ENCODE measurements at regions not wholly inside any gene's neighbourhood (a gene's known extent, or its start where the extent isn't known, plus 50 kb on each side); places are given as distances from the start of the nearest gene placed in this dataset.

DNA sequence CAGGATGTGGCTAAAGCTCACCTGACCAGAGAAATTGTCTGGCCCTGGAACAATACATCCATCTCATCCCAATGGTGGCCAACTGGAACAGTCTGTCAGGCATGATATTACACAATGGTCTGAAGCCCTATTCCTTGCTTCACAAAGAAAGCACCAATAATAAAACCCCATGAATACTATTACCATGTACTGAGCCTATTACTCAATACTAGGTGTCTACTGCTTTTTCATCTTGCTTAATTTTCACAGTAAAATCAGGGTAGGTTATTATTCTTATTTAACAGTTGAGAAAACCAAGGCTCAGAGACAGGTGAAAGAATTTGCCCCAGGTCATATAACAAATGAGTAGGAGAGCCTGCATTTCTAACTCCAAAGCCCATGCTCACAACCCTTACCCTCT, 68.9 kb upstream of the CAPRIN1 start:
- H3K4me2 ChIP-seq: 0 out of 2 replicates have a peak overlapping the region, but pooled peaks have one; percentile 4
- CTCF ChIA-PET: no interaction called here
- no peak overlapping the region for H2AFZ ChIP-seq
- no peaks in the 10 kb centered on the region for H3K79me2 ChIP-seq (ENCODE audit: low read depth)
- no peaks in the 10 kb centered on the region for H3K9me3 ChIP-seq (ENCODE audit: insufficient read depth, low read depth)
- POLR2A ChIA-PET (ENCODE audit: unreplicated experiment): no interaction called here
- peaks cover 18% of the 10 kb centered on the region for H3K4me1 ChIP-seq (replicated peaks; ENCODE audit: insufficient read depth)
- H3F3A ChIP-seq (ENCODE audit: insufficient read depth, low read depth): peaks cover 10% of the 10 kb centered on the region
- no TSS peak for BruUV-seq (replicated peaks)
- peak in 1 of 2 experiments; percentile 50 for DNase-seq
- H4K20me1 ChIP-seq (ENCODE audit: insufficient read depth): no peaks in the 10 kb centered on the region
- no peak overlapping the region for H3K4me3 ChIP-seq
- no peak overlapping the region for H3K27ac ChIP-seq
- TF ChIP-seq CTCF (conservative IDR thresholded peaks at IDR 0.05) (no peak), EZH2 (IDR thresholded peaks at IDR 0.05; ENCODE audit: low read depth) (no peak)
- no peaks in the 10 kb centered on the region for H3K36me3 ChIP-seq (ENCODE audit: low read depth)
- no peaks in the 10 kb centered on the region for H3K9me2 ChIP-seq (ENCODE audit: insufficient read depth)
- H3K27me3 ChIP-seq (ENCODE audit: insufficient read depth, low read depth): no peaks in the 10 kb centered on the region
- intact Hi-C loops (cut with micrococcal nuclease; ENCODE audit: unreplicated experiment): no loop called here

DNA sequence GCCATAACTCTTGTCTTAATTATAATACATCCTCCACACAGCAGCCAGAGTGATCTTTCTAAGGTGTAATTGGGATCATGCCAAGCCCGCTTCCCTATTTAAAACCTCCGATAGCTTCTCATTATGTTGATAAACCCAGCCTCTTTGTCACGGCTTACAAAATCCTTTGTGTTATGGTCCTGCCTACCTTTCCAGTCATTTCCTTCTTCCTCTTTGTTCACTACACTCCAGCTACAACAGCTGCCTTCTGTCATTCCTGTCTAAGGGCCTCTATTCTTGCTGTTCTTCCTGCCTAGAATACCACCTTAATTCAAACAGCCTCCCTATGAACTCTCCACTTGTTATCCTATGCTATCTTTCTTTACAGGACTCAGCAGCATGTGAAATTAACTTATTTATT, 70.6 kb upstream of the CAPRIN1 start:
- BruUV-seq (replicated peaks): no TSS peak
- Histone ChIP-seq H3K9me2 (ENCODE audit: insufficient read depth) (no peaks in the 10 kb centered on the region), H3K79me2 (ENCODE audit: low read depth) (no peaks in the 10 kb centered on the region), H3K27ac (no peak overlapping the region), H4K20me1 (ENCODE audit: insufficient read depth) (no peaks in the 10 kb centered on the region), H3K9me3 (ENCODE audit: insufficient read depth, low read depth) (no peaks in the 10 kb centered on the region; the same call in 1 of the 2 replicates), H3K27me3 (ENCODE audit: insufficient read depth, low read depth) (no peaks in the 10 kb centered on the region), H2AFZ (no peak overlapping the region), H3K4me2 (no peak overlapping the region), H3F3A (ENCODE audit: insufficient read depth, low read depth) (peaks cover 21% of the 10 kb centered on the region), H3K4me1 (replicated peaks; ENCODE audit: insufficient read depth) (peaks cover 36% of the 10 kb centered on the region), H3K36me3 (ENCODE audit: low read depth) (no peaks in the 10 kb centered on the region), H3K4me3 (no peak overlapping the region)
- TF ChIP-seq EZH2 (IDR thresholded peaks at IDR 0.05; ENCODE audit: low read depth) (no peak), CTCF (conservative IDR thresholded peaks at IDR 0.05) (no peak)
- ChIA-PET CTCF (no interaction called here), POLR2A (ENCODE audit: unreplicated experiment) (no interaction called here)
- peak in 1 of 2 experiments; percentile 15 for DNase-seq
- intact Hi-C loops (cut with micrococcal nuclease; ENCODE audit: unreplicated experiment): no loop called here

- DNase-seq: peak in 1 of 2 experiments; percentile 29
- Histone ChIP-seq H3K9me2 (ENCODE audit: insufficient read depth) (no peaks in the 10 kb centered on the region), H3K36me3 (ENCODE audit: low read depth) (no peaks in the 10 kb centered on the region), H3K79me2 (ENCODE audit: low read depth) (no peaks in the 10 kb centered on the region), H3K4me2 (peak overlapping the region; percentile 67), H3K27ac (no peak overlapping the region; the same call in 1 of the 2 replicates), H3K27me3 (ENCODE audit: insufficient read depth, low read depth) (no peaks in the 10 kb centered on the region), H2AFZ (no peak overlapping the region), H4K20me1 (ENCODE audit: insufficient read depth) (no peaks in the 10 kb centered on the region), H3K4me1 (replicated peaks; ENCODE audit: insufficient read depth) (peaks cover 36% of the 10 kb centered on the region), H3K4me3 (no peak overlapping the region), H3F3A (ENCODE audit: insufficient read depth, low read depth) (peaks cover 21% of the 10 kb centered on the region), H3K9me3 (ENCODE audit: insufficient read depth, low read depth) (no peaks in the 10 kb centered on the region; the same call in 1 of the 2 replicates)
- BruUV-seq (replicated peaks): no TSS peak
- CTCF ChIA-PET: no interaction called here
- POLR2A ChIA-PET (ENCODE audit: unreplicated experiment): no interaction called here
- intact Hi-C loops (cut with micrococcal nuclease; ENCODE audit: unreplicated experiment): no loop called here
- TF ChIP-seq EZH2 (IDR thresholded peaks at IDR 0.05; ENCODE audit: low read depth): no peak
- no peak for TF ChIP-seq CTCF (conservative IDR thresholded peaks at IDR 0.05)
Measured at GRCh38 chr11:33978376-33978775, 73.2 kb upstream of the CAPRIN1 start.
